ENCODE measurements at regions not wholly inside any gene's neighbourhood (a gene's known extent, or its start where the extent isn't known, plus 50 kb on each side); places are given as distances from the start of the nearest gene placed in this dataset.

DNA sequence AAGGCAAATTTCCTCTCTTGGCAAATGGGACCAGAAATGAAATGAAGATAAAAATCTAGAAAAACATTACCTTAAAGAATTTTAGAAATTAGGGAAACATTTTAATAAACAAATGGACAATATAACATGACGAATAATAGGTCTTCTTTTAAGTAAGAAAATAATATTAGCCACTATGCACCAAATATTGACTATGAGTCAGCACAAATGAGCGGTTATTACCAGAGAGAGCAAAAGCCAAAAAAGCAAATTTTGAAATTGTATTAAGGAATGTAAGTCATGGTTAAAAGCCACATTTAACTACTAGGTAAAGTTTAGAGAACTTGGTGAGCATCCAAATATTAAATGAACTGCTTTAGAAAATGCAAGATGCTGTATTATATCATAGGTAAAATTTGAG lies 376.6 kb upstream of the JAG1 start:
- no peak for DNase-seq (ENCODE audit: low spot score)
- H3K27me3 Mint-ChIP-seq (ENCODE audit: low read depth): no peaks in the 10 kb centered on the region
- H3K27ac Mint-ChIP-seq (ENCODE audit: unreplicated experiment): no peak overlapping the region
- peaks cover 18% of the 10 kb centered on the region for H3K4me1 Mint-ChIP-seq (ENCODE audit: low read depth)
- TF ChIP-seq, protein P1, sequence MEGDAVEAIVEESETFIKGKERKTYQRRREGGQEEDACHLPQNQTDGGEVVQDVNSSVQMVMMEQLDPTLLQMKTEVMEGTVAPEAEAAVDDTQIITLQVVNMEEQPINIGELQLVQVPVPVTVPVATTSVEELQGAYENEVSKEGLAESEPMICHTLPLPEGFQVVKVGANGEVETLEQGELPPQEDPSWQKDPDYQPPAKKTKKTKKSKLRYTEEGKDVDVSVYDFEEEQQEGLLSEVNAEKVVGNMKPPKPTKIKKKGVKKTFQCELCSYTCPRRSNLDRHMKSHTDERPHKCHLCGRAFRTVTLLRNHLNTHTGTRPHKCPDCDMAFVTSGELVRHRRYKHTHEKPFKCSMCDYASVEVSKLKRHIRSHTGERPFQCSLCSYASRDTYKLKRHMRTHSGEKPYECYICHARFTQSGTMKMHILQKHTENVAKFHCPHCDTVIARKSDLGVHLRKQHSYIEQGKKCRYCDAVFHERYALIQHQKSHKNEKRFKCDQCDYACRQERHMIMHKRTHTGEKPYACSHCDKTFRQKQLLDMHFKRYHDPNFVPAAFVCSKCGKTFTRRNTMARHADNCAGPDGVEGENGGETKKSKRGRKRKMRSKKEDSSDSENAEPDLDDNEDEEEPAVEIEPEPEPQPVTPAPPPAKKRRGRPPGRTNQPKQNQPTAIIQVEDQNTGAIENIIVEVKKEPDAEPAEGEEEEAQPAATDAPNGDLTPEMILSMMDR (IDR thresholded peaks at IDR 0.05): no peak
- no peaks in the 10 kb centered on the region for H3K9me3 Mint-ChIP-seq (ENCODE audit: low read depth)
- H3K4me3 Mint-ChIP-seq (ENCODE audit: unreplicated experiment): no peak overlapping the region
- H3K36me3 Mint-ChIP-seq (ENCODE audit: low read depth): no peaks in the 10 kb centered on the region

DNA sequence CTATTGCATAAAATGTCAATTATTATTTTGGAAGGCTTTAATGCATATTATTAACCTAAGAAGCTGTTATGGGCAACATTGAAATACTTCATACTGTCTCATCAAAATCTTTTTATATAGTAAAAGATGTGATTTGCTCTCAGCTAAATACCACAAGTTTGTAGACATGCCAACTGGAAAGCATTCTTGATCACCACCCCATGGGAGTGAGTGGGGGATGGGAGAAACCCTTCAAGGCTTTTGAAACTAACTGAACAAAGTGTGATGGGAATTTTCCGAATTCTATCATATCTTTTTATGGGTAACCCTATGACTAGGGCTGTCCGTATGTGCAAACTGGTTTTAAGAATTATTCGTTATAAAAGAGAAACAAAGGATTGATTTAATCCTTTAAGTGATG lies 377.3 kb upstream of the JAG1 start:
- peaks cover 18% of the 10 kb centered on the region for H3K4me1 Mint-ChIP-seq (ENCODE audit: low read depth)
- H3K27ac Mint-ChIP-seq (ENCODE audit: unreplicated experiment): no peak overlapping the region
- H3K4me3 Mint-ChIP-seq (ENCODE audit: unreplicated experiment): no peak overlapping the region
- TF ChIP-seq, protein P1 (IDR thresholded peaks at IDR 0.05): no peak
- H3K9me3 Mint-ChIP-seq (ENCODE audit: low read depth): no peaks in the 10 kb centered on the region
- H3K27me3 Mint-ChIP-seq (ENCODE audit: low read depth): no peaks in the 10 kb centered on the region
- no peaks in the 10 kb centered on the region for H3K36me3 Mint-ChIP-seq (ENCODE audit: low read depth)
- DNase-seq (ENCODE audit: low spot score): no peak

DNA sequence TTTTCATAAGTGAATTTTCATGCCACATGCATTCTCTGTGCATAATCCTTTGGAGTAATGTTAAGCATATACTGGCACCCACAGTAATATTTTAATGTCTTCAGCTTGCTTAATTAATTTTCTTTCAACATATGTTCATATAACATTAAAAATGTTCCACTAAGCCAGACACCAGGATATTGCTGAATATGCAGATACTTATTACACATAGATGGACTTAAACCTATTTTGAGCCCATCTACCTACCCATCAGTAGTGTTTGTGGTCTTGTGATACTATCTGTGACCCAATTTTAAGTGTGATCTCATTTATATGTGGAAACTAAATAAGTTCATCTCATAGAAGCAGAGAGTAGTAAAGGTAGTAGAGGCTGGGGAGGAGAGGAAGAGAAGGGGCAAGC lies 379.5 kb upstream of the JAG1 start:
- no peaks in the 10 kb centered on the region for H3K27me3 Mint-ChIP-seq (ENCODE audit: low read depth)
- no peak overlapping the region for H3K27ac Mint-ChIP-seq (ENCODE audit: unreplicated experiment)
- no peak overlapping the region for H3K4me3 Mint-ChIP-seq (ENCODE audit: unreplicated experiment)
- peaks cover 18% of the 10 kb centered on the region for H3K4me1 Mint-ChIP-seq (ENCODE audit: low read depth)
- no peaks in the 10 kb centered on the region for H3K36me3 Mint-ChIP-seq (ENCODE audit: low read depth)
- TF ChIP-seq, protein P1 (IDR thresholded peaks at IDR 0.05): no peak
- no peaks in the 10 kb centered on the region for H3K9me3 Mint-ChIP-seq (ENCODE audit: low read depth)
- DNase-seq (ENCODE audit: low spot score): no peak

DNA sequence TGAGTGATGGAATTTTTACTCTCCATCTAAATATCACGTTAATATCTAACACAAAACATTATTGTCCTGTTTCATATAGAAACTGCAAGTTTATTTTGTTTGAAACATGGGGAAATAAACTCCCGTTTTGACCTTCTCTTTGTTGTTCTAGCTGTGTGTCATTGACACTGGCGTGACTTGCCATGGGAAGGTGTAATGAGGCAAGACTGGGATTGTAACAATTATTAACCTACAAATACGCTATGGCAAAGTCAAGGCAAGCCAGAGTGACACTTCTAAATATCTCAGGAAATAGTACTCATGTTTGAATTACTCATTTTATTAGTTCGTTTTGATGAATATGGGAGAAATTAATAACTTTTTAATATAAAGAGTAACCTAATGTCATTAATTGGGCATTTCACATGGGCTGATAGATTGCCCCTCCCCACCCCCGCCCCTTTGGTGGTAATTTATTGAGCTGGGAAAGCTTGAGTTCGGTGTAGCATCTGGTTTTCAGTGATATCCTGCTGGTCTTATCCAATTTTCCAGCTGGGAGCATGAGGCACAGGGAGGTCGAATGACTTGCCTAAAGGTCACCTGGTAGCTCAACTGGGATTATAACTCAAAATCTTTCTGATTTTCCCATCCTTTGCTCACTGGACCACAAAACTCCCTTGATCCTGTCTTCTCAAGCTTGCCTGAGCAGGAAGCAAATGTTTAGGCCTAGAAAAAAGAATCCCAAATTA lies 380.6 kb upstream of the JAG1 start:
- H3K4me3 Mint-ChIP-seq (ENCODE audit: unreplicated experiment): no peak overlapping the region
- TF ChIP-seq, protein P1 (IDR thresholded peaks at IDR 0.05): no peak

DNA sequence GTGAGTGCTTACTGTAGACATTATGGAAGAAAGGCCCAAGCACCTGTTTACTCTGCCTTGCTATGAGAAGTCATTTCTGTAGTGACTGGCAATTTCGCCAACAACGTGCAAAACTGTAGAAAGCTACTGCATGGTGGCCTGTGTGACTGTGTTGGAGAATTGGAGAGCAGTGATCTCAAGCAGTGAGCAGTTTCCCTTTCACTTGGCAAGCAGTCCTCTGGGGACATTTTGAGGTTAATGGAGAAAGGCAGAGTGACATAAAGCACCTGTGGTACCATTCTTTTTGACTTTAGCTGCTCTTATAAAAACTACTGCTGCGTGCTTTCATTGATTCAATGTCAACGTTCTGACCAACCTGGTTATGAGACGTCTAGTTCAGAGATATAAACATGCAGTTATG lies 382.6 kb upstream of the JAG1 start:
- H3K27ac Mint-ChIP-seq (ENCODE audit: unreplicated experiment): no peak overlapping the region
- no peak overlapping the region for H3K4me3 Mint-ChIP-seq (ENCODE audit: unreplicated experiment)
- H3K36me3 Mint-ChIP-seq (ENCODE audit: low read depth): no peaks in the 10 kb centered on the region
- H3K9me3 Mint-ChIP-seq (ENCODE audit: low read depth): no peaks in the 10 kb centered on the region
- H3K4me1 Mint-ChIP-seq (ENCODE audit: low read depth): peaks cover 14% of the 10 kb centered on the region
- no peak for DNase-seq (ENCODE audit: low spot score)
- H3K27me3 Mint-ChIP-seq (ENCODE audit: low read depth): no peaks in the 10 kb centered on the region
- TF ChIP-seq, protein P1 (IDR thresholded peaks at IDR 0.05): no peak

More for the DNA sequence above, 380.6 kb upstream of the JAG1 start:
- Mint-ChIP-seq H3K36me3 (ENCODE audit: low read depth) (no peaks in the 10 kb centered on the region), H3K9me3 (ENCODE audit: low read depth) (no peaks in the 10 kb centered on the region), H3K4me1 (ENCODE audit: low read depth) (peaks cover 18% of the 10 kb centered on the region), H3K27ac (ENCODE audit: unreplicated experiment) (no peak overlapping the region), H3K27me3 (ENCODE audit: low read depth) (no peaks in the 10 kb centered on the region)
- no peak for DNase-seq (ENCODE audit: low spot score)
